ENCODE measurements at regions not wholly inside any gene's neighbourhood (a gene's known extent, or its start where the extent isn't known, plus 50 kb on each side); places are given as distances from the start of the nearest gene placed in this dataset.

DNA sequence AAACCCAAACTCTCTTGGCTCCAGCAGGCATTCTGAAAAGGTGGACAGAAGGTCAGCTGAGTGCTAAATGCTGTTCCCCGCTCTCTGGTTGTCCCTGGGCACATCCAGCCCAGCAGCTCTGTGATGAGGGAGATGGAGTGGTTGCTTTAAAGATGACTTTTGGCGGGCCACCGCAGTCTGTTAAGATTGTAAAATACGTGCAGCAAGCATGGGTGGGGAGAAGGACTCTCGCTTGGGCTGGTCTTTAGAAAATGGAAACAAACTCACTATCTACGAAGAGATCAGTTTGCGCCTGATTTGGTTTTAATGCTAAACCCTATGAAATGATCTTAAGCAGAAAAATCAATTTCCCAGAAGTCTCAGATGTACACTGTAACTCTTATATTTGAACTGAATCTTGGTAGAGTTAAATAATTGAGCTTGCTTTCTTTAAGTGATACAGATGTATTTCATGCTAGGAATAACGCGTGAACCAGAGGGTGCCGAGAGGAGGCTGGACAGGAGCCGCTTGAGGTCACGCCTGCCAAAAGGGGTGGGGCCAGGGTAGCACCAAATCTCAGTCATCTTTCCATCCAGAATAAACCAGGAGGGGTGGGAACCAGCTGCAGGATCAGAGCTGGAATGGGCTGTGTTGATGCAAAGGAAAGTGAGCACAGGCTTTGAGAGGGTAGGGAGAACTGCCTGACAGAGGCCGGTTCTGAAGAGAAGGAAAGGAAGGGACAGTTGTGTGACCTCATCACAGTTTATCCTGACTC, 170.2 kb upstream of the MKI67 start:
- no peak for TF ChIP-seq CTCF (IDR thresholded peaks at IDR 0.05; ENCODE audit: low read depth, low read length)
- no peak for TF ChIP-seq EZH2phosphoT487 (IDR thresholded peaks at IDR 0.05; ENCODE audit: low read depth)

Measured in OCI-LY3 (cell line).